OCI-LY3 (cell line): ENCODE measurements at regions not wholly inside any gene's neighbourhood (a gene's known extent, or its start where the extent isn't known, plus 50 kb on each side); places are given as distances from the start of the nearest gene placed in this dataset.

Source experiments
- EZH2phosphoT487 ChIP-seq: fragments of 200-600 bp; shearing (Covaris generic); IDR thresholded peaks from 2 replicates; pipeline ENCODE4 v1.6.1; 2018; ENCODE audit warnings: antibody characterized with exemption, mixed run types, low read depth
- TF ChIP-seq, protein P1 (sequence below): fragments of 200-600, 300-600 bp; sonication (generic); IDR thresholded peaks from 2 replicates; pipeline ENCODE4 v1.5.1; 2014; ENCODE audit warnings: antibody characterized with exemption, low read length, low read depth

GRCh38 chr20:47428164-47428563, 71.7 kb upstream of the ZMYND8 start:
- TF ChIP-seq, protein P1, sequence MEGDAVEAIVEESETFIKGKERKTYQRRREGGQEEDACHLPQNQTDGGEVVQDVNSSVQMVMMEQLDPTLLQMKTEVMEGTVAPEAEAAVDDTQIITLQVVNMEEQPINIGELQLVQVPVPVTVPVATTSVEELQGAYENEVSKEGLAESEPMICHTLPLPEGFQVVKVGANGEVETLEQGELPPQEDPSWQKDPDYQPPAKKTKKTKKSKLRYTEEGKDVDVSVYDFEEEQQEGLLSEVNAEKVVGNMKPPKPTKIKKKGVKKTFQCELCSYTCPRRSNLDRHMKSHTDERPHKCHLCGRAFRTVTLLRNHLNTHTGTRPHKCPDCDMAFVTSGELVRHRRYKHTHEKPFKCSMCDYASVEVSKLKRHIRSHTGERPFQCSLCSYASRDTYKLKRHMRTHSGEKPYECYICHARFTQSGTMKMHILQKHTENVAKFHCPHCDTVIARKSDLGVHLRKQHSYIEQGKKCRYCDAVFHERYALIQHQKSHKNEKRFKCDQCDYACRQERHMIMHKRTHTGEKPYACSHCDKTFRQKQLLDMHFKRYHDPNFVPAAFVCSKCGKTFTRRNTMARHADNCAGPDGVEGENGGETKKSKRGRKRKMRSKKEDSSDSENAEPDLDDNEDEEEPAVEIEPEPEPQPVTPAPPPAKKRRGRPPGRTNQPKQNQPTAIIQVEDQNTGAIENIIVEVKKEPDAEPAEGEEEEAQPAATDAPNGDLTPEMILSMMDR, result no peak
- no peak for TF ChIP-seq EZH2phosphoT487
